HepG2 (cell line): ENCODE measurements at regions not wholly inside any gene's neighbourhood (a gene's known extent, or its start where the extent isn't known, plus 50 kb on each side); places are given as distances from the start of the nearest gene placed in this dataset.

ENCODE experiments used
- ATAC-seq: fragments of 200-7000 bp; cut with Tn5 transposase; 3 replicates; pipeline ENCODE4 v1.9.1; 2020; ENCODE audit warnings: mild to moderate bottlenecking, moderate library complexity
- BruUV-seq: library from RNA; stranded (reverse); fragments of 400-500 nt; replicated peaks from 2 replicates; lab custom pipeline; 2021; lab: Mats Ljungman, UMichigan
- CTCF ChIA-PET: fragments of 300-600 bp; formaldehyde crosslinking; extraction: SDS; loops from one replicate; lab custom pipeline; 2021; ENCODE audit warnings: low total read pairs, inconsistent platforms, low intra/inter-chr PET ratio; lab: Yijun Ruan, JAX
- POLR2A ChIA-PET: fragments of 350-600 bp; sonication (Branson Sonifier 250); formaldehyde crosslinking; loops from one replicate; lab custom pipeline; 2020; ENCODE audit warnings: antibody characterized with exemption, inconsistent platforms; lab: Yijun Ruan, JAX
- DNase-seq: peaks from one replicate; pipeline ENCODE4 v3.0.0-alpha.2; 2015; ENCODE audit warnings: low spot score
- FAIRE-seq: peaks from 3 replicates; lab custom pipeline; 2011; peaks lifted over from hg19 to GRCh38; lab: Jason Lieb, UNC
- H2AFZ ChIP-seq: one replicate; pipeline ENCODE4 v1.6.1; 2011; ENCODE audit warnings: low read length, inconsistent platforms
- H3K27ac ChIP-seq: fragments of 300-600 bp; 3 replicates; pipeline ENCODE4 v1.8.0; 2011; ENCODE audit warnings: mixed run types, mild to moderate bottlenecking, mixed read lengths, low read length, inconsistent platforms; ENCODE audit not compliant: insufficient read depth; ENCODE audit errors: extremely low read length
- H3K27me3 ChIP-seq, 2 experiments: fragments of 200-600 bp in 1 of 2; 2 replicates in 1 of 2; 3 replicates in 1 of 2; pipeline versions ENCODE4 v1.6.0 to v1.8.0; 2011; ENCODE audit warnings: low read length in 2 of 2, mild to moderate bottlenecking in 2 of 2, moderate library complexity in 2 of 2, inconsistent platforms in 1 of 2; ENCODE audit not compliant: insufficient read depth in 2 of 2, control insufficient read depth in 1 of 2
- H3K36me3 ChIP-seq, 2 experiments: fragments of 200-600 bp in 1 of 2; replicated peaks in 1 of 2; 2 replicates in 1 of 2; 3 replicates in 1 of 2; pipeline versions ENCODE4 v1.5.1 to v1.8.0; 2011; ENCODE audit warnings: low read length in 2 of 2, inconsistent platforms in 1 of 2; ENCODE audit not compliant: insufficient read depth in 2 of 2, control insufficient read depth in 1 of 2
- H3K4me1 ChIP-seq: 2 replicates; pipeline ENCODE4 v1.5.1; 2012; ENCODE audit warnings: low read length, inconsistent platforms; ENCODE audit not compliant: insufficient read depth
- H3K4me2 ChIP-seq: 2 replicates; pipeline ENCODE4 v1.6.0; 2011; ENCODE audit warnings: low read depth, low read length, inconsistent platforms
- H3K4me3 ChIP-seq, 3 experiments: fragments of 200-600 bp in 1 of 3; sonication (generic), shearing (Covaris generic) in 1 of 3; replicated peaks in 1 of 3; 2 replicates each; pipeline ENCODE4 v1.5.1; 2011 to 2016; ENCODE audit warnings: low read length in 3 of 3, inconsistent platforms in 2 of 3, low read depth in 2 of 3, mild to moderate bottlenecking in 2 of 3, control low read depth in 1 of 3, mixed read lengths in 1 of 3; ENCODE audit not compliant: insufficient read depth in 1 of 3
- H3K79me2 ChIP-seq: one replicate; pipeline ENCODE4 v1.6.1; 2011; ENCODE audit warnings: low read length, inconsistent platforms; ENCODE audit not compliant: insufficient read depth
- H3K9ac ChIP-seq: 2 replicates; pipeline ENCODE4 v1.6.0; 2011; ENCODE audit warnings: mild to moderate bottlenecking, low read depth, low read length, inconsistent platforms; ENCODE audit not compliant: insufficient read depth
- H3K9me3 ChIP-seq: 2 replicates; pipeline ENCODE4 v1.5.1; 2012; ENCODE audit warnings: mild to moderate bottlenecking, low read length
- H4K20me1 ChIP-seq: 2 replicates; pipeline ENCODE4 v1.6.0; 2011; ENCODE audit warnings: inconsistent platforms, mild to moderate bottlenecking, low read length, moderate library complexity; ENCODE audit not compliant: insufficient read depth
- GABPA ChIP-seq, 2 experiments: IDR thresholded peaks; 2 replicates each; pipeline ENCODE4 v1.6.1; 2011 to 2016; ENCODE audit warnings: low read depth in 2 of 2, low read length in 1 of 2, missing biosample characterization in 1 of 2, missing genetic modification characterization in 1 of 2
- ISL2 ChIP-seq: sonication (generic); formaldehyde crosslinking; IDR thresholded peaks from 2 replicates; pipeline ENCODE4 v1.5.0; 2020; ENCODE audit warnings: missing genetic modification reagents
- RELA ChIP-seq: sonication (generic); formaldehyde crosslinking; IDR thresholded peaks from 2 replicates; pipeline ENCODE4 v1.4.0; 2020; ENCODE audit warnings: missing genetic modification reagents
- ZBTB4 ChIP-seq: sonication (generic); formaldehyde crosslinking; IDR thresholded peaks from 2 replicates; pipeline ENCODE4 v1.4.0; 2020; ENCODE audit warnings: missing genetic modification reagents, mild to moderate bottlenecking, borderline replicate concordance
- ZNF138 ChIP-seq: sonication (generic); formaldehyde crosslinking; IDR thresholded peaks from 2 replicates; pipeline ENCODE4 v1.5.0; 2020; ENCODE audit warnings: mild to moderate bottlenecking, low read depth, missing genetic modification reagents
- WGBS: methylation state at CpG from one replicate; pipeline ENCODE4 v1.1.6; 2017; ENCODE audit warnings: low lambda C conversion rate; 5-methylcytosine and 5-hydroxymethylcytosine counted together
- in situ Hi-C: cut with HindIII; loops from 2 replicates; pipeline ENCODE4 v1.10.0; 2017; ENCODE audit warnings: low pct_unique_long_range_greater_than_20kb; ENCODE audit not compliant: extremely low pct_ligation_motif_present
- intact Hi-C: fragments of 100-400 bp; cut with micrococcal nuclease; formaldehyde crosslinking; loops from one replicate; pipeline ENCODE4 v1.10.0; 2022; ENCODE audit not compliant: unreplicated experiment
- TF ChIP-seq, protein P1 (sequence below): sonication (generic); formaldehyde crosslinking; IDR thresholded peaks from 2 replicates; pipeline ENCODE4 v1.5.0; 2020; ENCODE audit warnings: mild to moderate bottlenecking, missing genetic modification reagents, borderline replicate concordance

GRCh38 chr18:39188278-39188677, 1622.7 kb upstream of the CELF4 start (continued):
- TF ChIP-seq ISL2 (CRISPR knock-in tag) = no peak

DNA sequence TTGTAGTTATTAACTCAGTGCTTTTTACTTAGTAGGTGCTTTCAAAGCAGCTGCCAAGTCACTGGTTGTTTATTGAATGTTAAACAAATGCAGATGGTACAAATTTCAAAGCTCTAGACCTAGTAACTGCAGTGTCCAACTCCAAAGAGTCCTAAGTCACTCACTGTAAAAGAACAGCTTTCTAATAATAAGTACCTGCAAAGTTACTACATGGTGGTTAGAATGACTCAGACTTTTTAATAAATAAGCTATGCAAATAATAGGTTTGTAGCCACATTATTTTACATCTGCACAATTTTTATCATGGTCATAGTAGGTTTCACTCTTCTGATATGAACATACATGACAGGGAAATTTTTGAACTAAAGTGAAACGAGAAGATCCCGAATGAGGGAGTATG, 1620.4 kb upstream of the CELF4 start:
- no peak overlapping the region for H3K4me3 ChIP-seq
- ChIA-PET POLR2A (no interaction called here), CTCF (no interaction called here)
- 61% methylated on average over 2 of the region's 2 CpGs for WGBS
- TF ChIP-seq RELA (CRISPR knock-in tag) = no peak
- TF ChIP-seq GABPA (IDR thresholded peaks at IDR 0.05; ENCODE audit: low read depth, low read length) = no peak
- TF ChIP-seq GABPA (CRISPR knock-in tag; IDR thresholded peaks at IDR 0.05; ENCODE audit: low read depth) = no peak
- no peak for TF ChIP-seq ZNF138 (CRISPR knock-in tag)
- no peak for TF ChIP-seq ZBTB4
- TF ChIP-seq, protein P1, sequence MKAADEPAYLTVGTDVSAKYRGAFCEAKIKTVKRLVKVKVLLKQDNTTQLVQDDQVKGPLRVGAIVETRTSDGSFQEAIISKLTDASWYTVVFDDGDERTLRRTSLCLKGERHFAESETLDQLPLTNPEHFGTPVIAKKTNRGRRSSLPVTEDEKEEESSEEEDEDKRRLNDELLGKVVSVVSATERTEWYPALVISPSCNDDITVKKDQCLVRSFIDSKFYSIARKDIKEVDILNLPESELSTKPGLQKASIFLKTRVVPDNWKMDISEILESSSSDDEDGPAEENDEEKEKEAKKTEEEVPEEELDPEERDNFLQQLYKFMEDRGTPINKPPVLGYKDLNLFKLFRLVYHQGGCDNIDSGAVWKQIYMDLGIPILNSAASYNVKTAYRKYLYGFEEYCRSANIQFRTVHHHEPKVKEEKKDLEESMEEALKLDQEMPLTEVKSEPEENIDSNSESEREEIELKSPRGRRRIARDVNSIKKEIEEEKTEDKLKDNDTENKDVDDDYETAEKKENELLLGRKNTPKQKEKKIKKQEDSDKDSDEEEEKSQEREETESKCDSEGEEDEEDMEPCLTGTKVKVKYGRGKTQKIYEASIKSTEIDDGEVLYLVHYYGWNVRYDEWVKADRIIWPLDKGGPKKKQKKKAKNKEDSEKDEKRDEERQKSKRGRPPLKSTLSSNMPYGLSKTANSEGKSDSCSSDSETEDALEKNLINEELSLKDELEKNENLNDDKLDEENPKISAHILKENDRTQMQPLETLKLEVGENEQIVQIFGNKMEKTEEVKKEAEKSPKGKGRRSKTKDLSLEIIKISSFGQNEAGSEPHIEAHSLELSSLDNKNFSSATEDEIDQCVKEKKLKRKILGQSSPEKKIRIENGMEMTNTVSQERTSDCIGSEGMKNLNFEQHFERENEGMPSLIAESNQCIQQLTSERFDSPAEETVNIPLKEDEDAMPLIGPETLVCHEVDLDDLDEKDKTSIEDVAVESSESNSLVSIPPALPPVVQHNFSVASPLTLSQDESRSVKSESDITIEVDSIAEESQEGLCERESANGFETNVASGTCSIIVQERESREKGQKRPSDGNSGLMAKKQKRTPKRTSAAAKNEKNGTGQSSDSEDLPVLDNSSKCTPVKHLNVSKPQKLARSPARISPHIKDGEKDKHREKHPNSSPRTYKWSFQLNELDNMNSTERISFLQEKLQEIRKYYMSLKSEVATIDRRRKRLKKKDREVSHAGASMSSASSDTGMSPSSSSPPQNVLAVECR (CRISPR knock-in tag) = no peak
- H3K27ac ChIP-seq = no peak overlapping the region
- intact Hi-C loops (no loop called here), in situ Hi-C loops (no loop called here)
- no peak overlapping the region for H3K4me2 ChIP-seq
- no peaks in the 10 kb centered on the region for H3K4me1 ChIP-seq
- no peaks in the 10 kb centered on the region for H3K36me3 ChIP-seq
- no peak overlapping the region for H3K9ac ChIP-seq
- no peaks in the 10 kb centered on the region for H3K27me3 ChIP-seq
- no peaks in the 10 kb centered on the region for H3K9me3 ChIP-seq
- no peaks in the 10 kb centered on the region for H3K79me2 ChIP-seq
- H4K20me1 ChIP-seq = no peaks in the 10 kb centered on the region
- no peak for DNase-seq
- FAIRE-seq = no peak
- no peak for ATAC-seq
- no peak overlapping the region for H2AFZ ChIP-seq
- no TSS peak for BruUV-seq
